ENCODE measurements at regions not wholly inside any gene's neighbourhood (a gene's known extent, or its start where the extent isn't known, plus 50 kb on each side); places are given as distances from the start of the nearest gene placed in this dataset.

GRCh38 chr5:62727861-62728260 lies 149.2 kb downstream of the LRRC70 start:
- WGBS, 2 donors, result 74 to 88% methylated on average over 2 of the region's 2 CpGs
- TF ChIP-seq CTCF (IDR thresholded peaks at IDR 0.05) (no peak), POLR2A (IDR thresholded peaks at IDR 0.05) (no peak)
- Histone ChIP-seq H3K9me3 (no peaks in the 10 kb centered on the region), H3K4me1 (no peaks in the 10 kb centered on the region), H3K4me3 (no peak overlapping the region), H3K27me3 (no peaks in the 10 kb centered on the region), H3K36me3 (replicated peaks in 1 of 2; ENCODE audit: insufficient read depth in 1 of 2, low read depth in 2 of 2) (no peaks in the 10 kb centered on the region), H3K27ac (no peak overlapping the region)
- ATAC-seq, result no peak
- no peak for DNase-seq
- intact Hi-C loops (cut with DNase I), result no loop called here

DNA sequence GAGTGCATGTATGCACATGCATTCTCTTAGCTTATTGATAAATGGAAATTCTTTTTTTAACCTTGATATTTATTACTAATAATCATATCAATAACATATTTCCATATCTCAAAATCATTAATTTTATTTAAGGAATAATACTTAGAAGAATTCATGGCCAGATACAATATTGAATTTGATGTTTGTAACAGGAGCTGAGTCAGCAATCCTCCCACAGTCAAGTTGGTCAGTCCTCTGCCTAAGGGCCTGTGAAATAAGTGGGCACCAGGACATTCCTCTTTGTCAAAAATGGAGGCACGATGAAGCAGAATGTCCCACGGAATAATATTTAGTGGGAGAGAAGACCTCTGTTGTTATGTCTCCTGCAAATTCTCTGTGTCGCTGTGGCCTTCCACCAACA lies 148.6 kb downstream of the LRRC70 start:
- ATAC-seq (no peak), DNase-seq (no peak)
- TF ChIP-seq POLR2A (IDR thresholded peaks at IDR 0.05) (no peak), CTCF (IDR thresholded peaks at IDR 0.05) (no peak)
- no peak overlapping the region for H3K27ac ChIP-seq
- intact Hi-C loops (cut with DNase I), result no loop called here
- H3K27me3 ChIP-seq, result no peaks in the 10 kb centered on the region
- 80 to 92% methylated on average over 3 of the region's 3 CpGs for WGBS, 2 donors
- H3K36me3 ChIP-seq (replicated peaks in 1 of 2; ENCODE audit: insufficient read depth in 1 of 2, low read depth in 2 of 2), result no peaks in the 10 kb centered on the region
- H3K9me3 ChIP-seq, result no peaks in the 10 kb centered on the region
- H3K4me1 ChIP-seq, result no peaks in the 10 kb centered on the region
- no peak overlapping the region for H3K4me3 ChIP-seq

DNA sequence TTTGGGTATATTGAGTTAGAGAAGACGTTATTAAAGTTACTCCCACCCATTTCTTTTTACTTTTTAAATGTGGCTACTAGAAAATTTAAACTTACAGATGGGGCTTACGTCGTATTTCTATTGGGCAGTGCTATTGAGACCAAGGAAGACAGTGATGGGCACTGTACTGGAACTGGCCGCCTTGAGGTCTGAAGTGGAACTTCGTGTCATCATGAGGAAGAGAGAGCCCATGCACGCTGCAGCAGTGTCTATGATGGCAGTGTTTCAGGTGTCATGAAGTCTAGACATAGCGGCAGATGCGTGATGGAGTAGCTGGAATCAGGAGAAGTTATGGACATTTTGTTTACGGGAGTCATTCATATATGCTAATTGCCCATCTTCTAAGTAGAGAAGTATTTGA lies 143.7 kb downstream of the LRRC70 start:
- Histone ChIP-seq H3K4me3 (no peak overlapping the region), H3K27me3 (no peaks in the 10 kb centered on the region), H3K36me3 (replicated peaks in 1 of 2; ENCODE audit: insufficient read depth in 1 of 2, low read depth in 2 of 2) (no peaks in the 10 kb centered on the region), H3K27ac (no peak overlapping the region), H3K4me1 (no peaks in the 10 kb centered on the region), H3K9me3 (no peaks in the 10 kb centered on the region)
- intact Hi-C loops (cut with DNase I), result no loop called here
- no peak for TF ChIP-seq CTCF (IDR thresholded peaks at IDR 0.05)
- TF ChIP-seq POLR2A (IDR thresholded peaks at IDR 0.05), result no peak
- ATAC-seq (no peak), DNase-seq (no peak)
- WGBS, 2 donors, result 75 to 77% methylated on average over 9 of the region's 9 CpGs

DNA sequence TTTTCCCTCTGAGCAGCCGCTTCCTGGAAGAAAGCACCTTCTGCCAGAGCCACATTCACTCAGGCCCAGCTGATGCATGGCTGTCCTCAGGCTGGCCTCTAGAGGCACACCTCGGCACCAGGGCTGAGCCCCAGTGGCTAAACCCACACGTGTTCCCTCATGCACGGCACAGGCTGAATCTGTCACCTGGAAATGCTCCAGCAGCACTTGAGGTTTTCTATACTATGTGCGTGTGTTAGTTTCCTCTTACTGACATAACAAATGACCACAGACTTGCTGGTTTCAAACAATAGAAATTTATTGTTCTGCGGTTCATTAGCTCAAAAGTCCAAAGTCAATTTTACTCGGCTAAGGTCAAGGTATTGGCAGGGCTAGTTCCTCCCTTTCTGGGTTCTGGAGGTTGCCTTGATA lies 141.4 kb downstream of the LRRC70 start:
- peak; percentile 42 for ATAC-seq
- Histone ChIP-seq H3K9me3 (no peaks in the 10 kb centered on the region), H3K4me1 (no peaks in the 10 kb centered on the region), H3K4me3 (no peak overlapping the region), H3K27ac (no peak overlapping the region), H3K27me3 (no peaks in the 10 kb centered on the region), H3K36me3 (replicated peaks in 1 of 2; ENCODE audit: insufficient read depth in 1 of 2, low read depth in 2 of 2) (no peaks in the 10 kb centered on the region)
- DNase-seq, result peak in 3 of 4 donors; percentile 8 to 32 (median 17)
- intact Hi-C loops (cut with DNase I), result no loop called here
- TF ChIP-seq CTCF (IDR thresholded peaks at IDR 0.05), result no peak
- no peak for TF ChIP-seq POLR2A (IDR thresholded peaks at IDR 0.05)
- 22% methylated on average over 7 of the region's 7 CpGs for WGBS, 2 donors

GRCh38 chr5:62719061-62719720 lies 140.6 kb downstream of the LRRC70 start:
- Histone ChIP-seq H3K27me3 (no peaks in the 10 kb centered on the region), H3K9me3 (no peaks in the 10 kb centered on the region), H3K4me3 (no peak overlapping the region), H3K36me3 (replicated peaks in 1 of 2; ENCODE audit: insufficient read depth in 1 of 2, low read depth in 2 of 2) (no peaks in the 10 kb centered on the region), H3K27ac (no peak overlapping the region), H3K4me1 (no peaks in the 10 kb centered on the region)
- TF ChIP-seq CTCF (IDR thresholded peaks at IDR 0.05) (no peak), POLR2A (IDR thresholded peaks at IDR 0.05) (no peak)
- no peak for ATAC-seq
- WGBS, 2 donors, result 73 to 75% methylated on average over 9 of the region's 9 CpGs
- intact Hi-C loops (cut with DNase I), result no loop called here
- DNase-seq, result no peak
